Muscle layer of colon (tissue), 2 donors: ENCODE measurements at regions not wholly inside any gene's neighbourhood (a gene's known extent, or its start where the extent isn't known, plus 50 kb on each side); places are given as distances from the start of the nearest gene placed in this dataset.
A peak's percentile ranks its signal among the peaks of the same experiment; 100 is the strongest.

Source experiments
- H3K27ac ChIP-seq: one replicate; pipeline ENCODE4 v1.7.0; 2013; ENCODE audit warnings: low read depth, mild to moderate bottlenecking, low read length, moderate library complexity
- H3K27me3 ChIP-seq, 2 donors: one replicate each; pipeline ENCODE4 v1.7.0; 2013; ENCODE audit warnings: low read length in 2 of 2, mild to moderate bottlenecking in 2 of 2; ENCODE audit not compliant: insufficient read depth in 2 of 2, control insufficient read depth in 1 of 2
- H3K36me3 ChIP-seq: one replicate; pipeline ENCODE4 v1.7.0; 2013; ENCODE audit warnings: mild to moderate bottlenecking, low read length; ENCODE audit not compliant: insufficient read depth
- H3K4me1 ChIP-seq: one replicate; pipeline ENCODE4 v1.7.0; 2013; ENCODE audit warnings: mild to moderate bottlenecking, low read length; ENCODE audit not compliant: insufficient read depth
- H3K4me3 ChIP-seq, 2 donors: one replicate each; pipeline ENCODE4 v1.7.0; 2013; ENCODE audit warnings: low read length in 2 of 2, low read depth in 1 of 2, mild to moderate bottlenecking in 1 of 2, moderate library complexity in 1 of 2
- H3K9ac ChIP-seq: one replicate; pipeline ENCODE4 v1.7.0; 2013; ENCODE audit warnings: low read length
- H3K9me3 ChIP-seq: one replicate; pipeline ENCODE4 v1.7.0; 2013; ENCODE audit warnings: mild to moderate bottlenecking, low read length
- donor health status: abdominal sarcoma.
- donor health status: Adenocarcinoma of cecum.

DNA sequence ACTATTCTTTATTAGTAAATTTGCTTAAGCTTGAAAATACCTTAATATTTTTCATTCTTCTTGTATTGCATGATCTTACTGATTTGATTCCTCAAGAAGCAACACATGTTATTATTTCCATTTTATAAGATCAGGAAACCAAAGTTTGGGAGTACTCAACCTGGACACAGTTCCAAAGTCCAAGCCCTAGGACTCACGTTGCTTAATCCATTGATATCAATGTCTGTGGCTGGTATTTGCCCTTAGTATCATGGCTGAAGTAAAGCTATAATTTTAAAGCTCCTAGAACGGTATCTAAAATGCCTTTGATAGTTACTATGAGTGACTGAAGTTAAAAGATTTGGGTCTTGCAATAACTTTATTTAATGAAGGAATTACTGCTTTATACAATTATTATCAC is 1045.3 kb downstream of the TUSC7 start:
- H3K9ac ChIP-seq: no peak overlapping the region
- H3K27ac ChIP-seq: no peak overlapping the region
- H3K9me3 ChIP-seq: no peaks in the 10 kb centered on the region
- H3K4me1 ChIP-seq: no peaks in the 10 kb centered on the region
- H3K4me3 ChIP-seq: no peak overlapping the region
- no peaks in the 10 kb centered on the region for H3K36me3 ChIP-seq
- H3K27me3 ChIP-seq: no peaks in the 10 kb centered on the region

DNA sequence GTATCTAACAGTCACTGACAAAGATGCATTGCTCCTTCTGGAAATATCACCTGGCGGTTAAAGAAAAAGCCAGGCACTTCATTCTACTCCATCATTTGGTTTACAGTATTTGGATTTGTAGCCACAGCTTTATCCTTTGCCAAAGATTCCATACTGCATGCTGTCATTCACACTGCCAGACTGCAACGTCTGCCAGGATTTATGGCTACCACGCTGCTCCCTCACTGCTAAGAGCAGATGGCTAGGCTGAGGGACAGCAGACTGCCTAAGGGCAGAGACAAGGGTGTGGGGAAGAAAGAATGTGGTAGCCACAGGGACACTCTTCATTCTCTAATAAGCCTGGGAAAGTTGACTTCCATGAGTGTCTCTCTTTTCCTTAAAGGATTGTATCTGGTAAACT is 1047.0 kb downstream of the TUSC7 start:
- Histone ChIP-seq H3K9me3 (no peaks in the 10 kb centered on the region), H3K27ac (no peak overlapping the region), H3K4me1 (peaks cover 4% of the 10 kb centered on the region), H3K4me3 (no peak overlapping the region), H3K27me3 (no peaks in the 10 kb centered on the region), H3K9ac (no peak overlapping the region), H3K36me3 (no peaks in the 10 kb centered on the region)

DNA sequence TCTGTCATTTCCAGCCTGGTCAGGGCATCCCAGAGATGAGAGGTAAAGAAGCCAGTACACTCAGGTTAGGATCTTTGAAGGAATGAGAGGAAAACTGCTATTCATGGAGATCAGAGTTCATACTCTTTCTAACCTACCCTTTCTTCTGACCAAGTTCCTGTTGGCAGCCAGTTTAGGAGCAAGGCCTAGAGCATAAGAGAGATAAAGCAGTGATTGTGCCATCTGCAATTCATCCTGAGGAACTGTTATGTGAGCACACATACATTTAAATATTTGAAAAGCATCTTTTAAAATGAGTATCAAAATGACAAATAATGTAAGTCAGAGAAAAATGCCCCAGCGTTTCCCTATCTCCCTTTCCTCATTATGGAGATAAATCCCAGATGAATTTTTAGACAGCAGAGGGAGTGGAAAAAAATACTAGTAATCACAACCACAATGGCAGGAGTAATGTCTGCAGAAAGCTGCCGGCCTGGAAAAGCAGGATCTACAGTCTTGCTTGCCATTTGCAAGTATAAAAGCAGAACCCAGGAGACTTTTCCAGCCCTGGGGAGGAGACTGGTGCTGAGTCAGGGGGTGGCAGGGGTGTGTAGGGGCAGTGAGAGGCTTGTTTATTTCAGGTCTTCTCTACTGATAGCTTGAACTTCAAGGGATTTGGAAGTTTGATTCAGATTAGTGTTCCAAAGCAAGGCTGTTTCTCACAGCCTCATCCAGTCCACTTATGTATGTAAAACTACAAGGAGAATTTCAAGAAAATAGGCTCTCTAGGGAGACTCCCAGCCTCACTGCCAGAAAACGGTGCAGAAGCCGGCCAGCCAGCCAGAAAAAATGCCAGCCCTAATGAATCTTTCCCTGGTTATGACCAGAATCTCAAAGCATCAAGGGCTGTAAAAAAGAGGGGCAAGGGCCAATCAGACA is 1052.4 kb downstream of the TUSC7 start:
- H3K9me3 ChIP-seq: no peaks in the 10 kb centered on the region
- H3K27me3 ChIP-seq: no peaks in the 10 kb centered on the region
- no peak overlapping the region for H3K4me3 ChIP-seq
- H3K36me3 ChIP-seq: no peaks in the 10 kb centered on the region
- peak overlapping the region; percentile 21 for H3K27ac ChIP-seq
- no peak overlapping the region for H3K9ac ChIP-seq
- peaks cover 24% of the 10 kb centered on the region for H3K4me1 ChIP-seq

DNA sequence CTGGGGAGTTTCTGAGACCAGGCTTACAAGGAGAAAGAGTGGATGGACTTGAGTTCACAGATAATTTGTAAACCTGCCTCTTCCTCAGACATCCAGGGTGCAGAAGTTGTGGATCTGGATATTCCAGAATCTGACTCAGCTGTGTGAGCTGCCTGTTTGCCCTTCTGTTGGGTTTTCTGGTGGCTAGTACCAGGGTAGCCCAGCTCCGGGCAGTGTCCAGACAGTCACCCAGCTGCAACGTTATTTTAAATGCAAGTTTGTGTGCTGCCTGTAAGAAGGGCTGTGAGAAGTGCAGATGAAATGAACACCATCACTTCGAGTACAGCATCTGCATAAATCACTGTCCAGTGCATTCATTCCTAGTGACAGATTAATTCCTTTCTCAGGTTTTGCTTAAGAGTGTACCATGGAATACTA is 1053.0 kb downstream of the TUSC7 start:
- no peaks in the 10 kb centered on the region for H3K27me3 ChIP-seq
- H3K4me1 ChIP-seq: peaks cover 24% of the 10 kb centered on the region
- no peaks in the 10 kb centered on the region for H3K36me3 ChIP-seq
- no peak overlapping the region for H3K4me3 ChIP-seq
- H3K9me3 ChIP-seq: no peaks in the 10 kb centered on the region
- no peak overlapping the region for H3K27ac ChIP-seq
- H3K9ac ChIP-seq: no peak overlapping the region

DNA sequence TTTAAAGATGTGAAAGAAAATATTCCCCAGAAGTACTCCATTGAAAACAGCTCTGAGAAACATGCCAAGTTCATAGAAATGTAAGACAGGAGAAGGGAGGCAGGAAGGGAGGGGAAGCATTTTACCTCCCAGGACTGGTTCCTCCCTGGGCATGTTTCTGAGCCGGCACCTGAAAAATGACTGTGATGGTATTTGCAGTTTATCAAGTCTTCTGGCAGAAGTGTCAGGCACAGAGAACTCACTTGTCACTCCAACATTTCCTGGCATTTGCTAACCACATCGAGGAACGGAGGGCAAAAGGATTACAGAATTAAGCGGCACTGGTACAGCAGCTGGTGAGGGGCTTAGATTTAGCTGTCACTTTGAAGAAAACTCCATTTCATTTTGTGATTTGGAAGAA is 1054.0 kb downstream of the TUSC7 start:
- no peaks in the 10 kb centered on the region for H3K9me3 ChIP-seq
- no peak overlapping the region for H3K27ac ChIP-seq

DNA sequence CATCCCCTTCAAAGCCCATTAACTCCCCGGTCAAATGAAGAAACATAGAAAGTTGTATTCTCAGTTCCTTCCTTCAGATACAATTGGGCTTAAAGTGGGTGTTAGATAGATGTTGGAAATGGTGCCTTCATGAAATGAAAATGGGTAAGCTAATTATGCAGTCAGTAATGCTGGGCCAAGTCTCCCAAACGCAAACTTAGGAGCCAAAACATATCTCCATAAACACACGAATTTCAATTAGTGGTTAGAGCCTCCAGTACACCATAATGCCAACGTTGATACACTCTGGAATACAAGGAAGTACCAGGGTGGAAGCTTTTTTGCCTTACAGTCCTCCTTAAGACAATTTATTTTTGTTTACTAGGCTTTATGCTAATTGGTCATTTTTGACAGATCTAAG is 1059.0 kb downstream of the TUSC7 start:
- H3K36me3 ChIP-seq: no peaks in the 10 kb centered on the region
- H3K27ac ChIP-seq: no peak overlapping the region
- H3K9me3 ChIP-seq: no peaks in the 10 kb centered on the region
- no peak overlapping the region for H3K9ac ChIP-seq
- no peak overlapping the region for H3K4me3 ChIP-seq
- no peaks in the 10 kb centered on the region for H3K27me3 ChIP-seq
- H3K4me1 ChIP-seq: peaks cover 2% of the 10 kb centered on the region

More for the DNA sequence above, 1054.0 kb downstream of the TUSC7 start:
- no peaks in the 10 kb centered on the region for H3K27me3 ChIP-seq
- no peak overlapping the region for H3K4me3 ChIP-seq
- no peak overlapping the region for H3K9ac ChIP-seq
- no peaks in the 10 kb centered on the region for H3K36me3 ChIP-seq
- peaks cover 24% of the 10 kb centered on the region for H3K4me1 ChIP-seq

DNA sequence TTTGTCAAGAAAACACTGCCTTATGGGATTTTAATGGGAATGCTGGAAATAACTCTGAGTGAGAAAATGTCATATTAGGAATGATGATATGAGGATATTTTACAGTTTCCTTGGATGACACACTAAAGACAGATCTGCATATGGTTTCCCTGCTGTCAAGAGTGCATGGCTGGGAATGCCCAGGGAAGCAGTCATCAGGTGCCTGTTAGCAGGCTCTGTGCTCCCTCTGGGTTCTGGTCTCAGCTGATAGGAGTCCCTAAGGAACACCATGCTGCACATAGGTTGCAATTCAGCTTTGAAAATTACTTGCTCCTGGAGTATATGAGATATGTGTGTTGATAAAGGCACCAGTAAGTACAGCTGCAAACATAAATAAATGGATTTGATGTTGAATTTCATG is 1064.6 kb downstream of the TUSC7 start:
- no peaks in the 10 kb centered on the region for H3K36me3 ChIP-seq
- no peaks in the 10 kb centered on the region for H3K27me3 ChIP-seq
- no peak overlapping the region for H3K27ac ChIP-seq
- H3K9me3 ChIP-seq: no peaks in the 10 kb centered on the region
- H3K4me3 ChIP-seq: no peak overlapping the region
- no peaks in the 10 kb centered on the region for H3K4me1 ChIP-seq
- H3K9ac ChIP-seq: no peak overlapping the region

DNA sequence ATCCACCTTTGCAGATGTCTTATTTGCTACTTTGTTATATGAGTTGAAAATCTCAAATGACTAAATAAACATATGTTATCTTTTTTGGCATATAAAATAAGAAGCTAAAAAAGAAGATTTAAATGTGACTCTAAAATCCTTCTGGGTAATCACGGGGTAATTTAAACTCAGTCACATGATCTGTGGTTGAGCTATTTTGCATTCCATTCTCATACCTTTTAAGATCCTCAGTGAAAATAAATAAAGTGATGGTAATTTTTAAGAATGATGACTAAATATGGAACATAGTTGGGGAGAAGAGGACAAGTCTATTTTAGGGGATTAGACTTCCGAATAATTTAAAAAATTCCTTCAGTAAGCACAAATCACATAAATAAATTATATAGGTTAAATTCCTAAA is 1076.8 kb downstream of the TUSC7 start:
- no peaks in the 10 kb centered on the region for H3K4me1 ChIP-seq
- H3K4me3 ChIP-seq: no peak overlapping the region
- no peaks in the 10 kb centered on the region for H3K36me3 ChIP-seq
- no peak overlapping the region for H3K27ac ChIP-seq
- no peak overlapping the region for H3K9ac ChIP-seq
- H3K27me3 ChIP-seq: no peaks in the 10 kb centered on the region
- H3K9me3 ChIP-seq: no peaks in the 10 kb centered on the region

DNA sequence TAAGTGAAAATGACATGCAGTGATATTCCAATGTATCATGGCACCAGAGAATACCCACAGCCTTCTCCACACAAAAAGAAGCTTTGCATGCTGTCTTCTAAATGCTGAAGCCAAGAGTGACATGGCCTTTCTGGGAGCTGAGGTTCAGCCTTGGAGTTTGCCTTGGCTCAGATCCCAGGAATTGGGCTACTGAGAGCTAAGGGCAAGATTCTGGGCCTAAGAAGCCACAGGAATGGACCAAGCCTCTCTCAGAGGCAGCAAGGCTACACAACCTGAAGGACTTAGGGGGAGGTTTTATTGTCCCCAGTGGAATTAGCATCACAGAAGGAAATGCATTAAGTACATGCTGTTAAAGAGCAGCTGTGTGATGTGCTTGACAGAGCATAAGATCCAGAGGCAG is 1078.5 kb downstream of the TUSC7 start:
- no peaks in the 10 kb centered on the region for H3K36me3 ChIP-seq
- no peaks in the 10 kb centered on the region for H3K4me1 ChIP-seq
- no peak overlapping the region for H3K4me3 ChIP-seq
- H3K27ac ChIP-seq: no peak overlapping the region
- H3K9ac ChIP-seq: no peak overlapping the region
- no peaks in the 10 kb centered on the region for H3K27me3 ChIP-seq
- no peaks in the 10 kb centered on the region for H3K9me3 ChIP-seq

DNA sequence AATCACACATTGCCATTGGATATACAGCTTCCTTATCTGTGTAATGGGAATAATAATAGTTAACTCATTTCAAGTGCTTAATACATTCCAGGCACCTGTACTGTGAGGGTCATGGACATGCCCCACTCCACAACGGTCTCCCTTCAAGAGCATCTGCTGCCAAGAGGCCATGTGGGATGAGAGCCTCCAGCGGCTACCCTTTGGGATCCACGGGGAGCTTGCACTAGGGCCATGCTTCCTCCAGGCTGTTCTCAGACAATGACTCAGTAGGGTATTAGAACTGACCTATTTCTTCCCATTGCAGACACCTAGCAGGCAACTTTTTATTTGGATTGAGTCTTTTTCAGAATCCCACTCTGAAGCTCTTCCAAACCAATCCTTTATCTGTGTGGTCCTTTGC is 1078.9 kb downstream of the TUSC7 start:
- H3K9ac ChIP-seq: no peak overlapping the region
- no peaks in the 10 kb centered on the region for H3K9me3 ChIP-seq
- H3K27ac ChIP-seq: no peak overlapping the region
- no peaks in the 10 kb centered on the region for H3K27me3 ChIP-seq
- H3K4me1 ChIP-seq: no peaks in the 10 kb centered on the region
- H3K36me3 ChIP-seq: no peaks in the 10 kb centered on the region
- H3K4me3 ChIP-seq: no peak overlapping the region

DNA sequence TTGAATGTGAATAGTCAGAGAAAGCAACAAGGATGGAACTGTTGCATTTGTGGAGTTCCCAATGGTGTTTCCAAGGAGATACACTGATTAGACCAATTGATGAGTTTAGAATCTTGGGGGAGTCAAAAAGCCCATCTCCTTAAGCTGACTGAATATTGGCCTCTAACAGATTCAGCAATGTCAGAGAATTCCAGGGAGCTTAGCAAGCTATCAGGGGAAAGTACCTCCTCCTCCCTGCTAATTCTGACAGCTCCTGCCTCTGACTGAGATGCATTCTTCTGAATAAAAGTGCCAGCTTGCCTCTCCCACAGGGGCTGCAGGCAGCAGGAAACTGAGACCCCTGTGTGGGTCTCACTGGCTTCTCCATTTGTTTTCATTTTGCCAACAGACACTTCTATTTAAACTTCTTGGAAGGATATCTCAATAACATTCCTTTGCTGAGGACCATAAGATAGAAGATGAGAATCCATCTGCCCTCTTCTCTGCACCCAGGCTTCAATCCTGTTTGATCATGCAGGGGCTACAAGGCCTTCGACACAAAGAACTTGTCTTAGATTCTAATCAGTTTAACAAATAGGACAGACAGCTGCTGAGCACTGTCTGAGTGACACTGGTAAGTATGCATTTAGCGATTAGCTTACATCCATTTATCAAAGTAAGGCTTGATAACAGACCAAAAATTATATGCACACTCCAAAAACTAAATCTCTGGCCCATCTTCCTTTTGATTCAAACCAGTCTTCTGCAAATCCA is 1080.8 kb downstream of the TUSC7 start:
- Histone ChIP-seq H3K4me3 (no peak overlapping the region), H3K9me3 (no peaks in the 10 kb centered on the region), H3K4me1 (no peaks in the 10 kb centered on the region), H3K27ac (no peak overlapping the region), H3K9ac (no peak overlapping the region), H3K27me3 (no peaks in the 10 kb centered on the region), H3K36me3 (no peaks in the 10 kb centered on the region)
